ENCODE measurements at regions not wholly inside any gene's neighbourhood (a gene's known extent, or its start where the extent isn't known, plus 50 kb on each side); places are given as distances from the start of the nearest gene placed in this dataset.

GRCh38 chr11:38503876-38504275 lies 1905.8 kb upstream of the RAG2 start:
- no peak overlapping the region for H3K4me3 ChIP-seq (ENCODE audit: low read depth in 1 of 2, low read length in 2 of 2)
- H3K27me3 ChIP-seq (ENCODE audit: low read depth, low read length), result no peaks in the 10 kb centered on the region
- H3K27ac ChIP-seq (ENCODE audit: low read length), result no peak overlapping the region
- H3K4me1 ChIP-seq (ENCODE audit: control insufficient read depth in 1 of 2, insufficient read depth in 2 of 2, low read length in 2 of 2), result no peaks in the 10 kb centered on the region
- H3K9me3 ChIP-seq (ENCODE audit: control insufficient read depth in 1 of 2, low read length in 2 of 2), result no peaks in the 10 kb centered on the region
- H3K36me3 ChIP-seq (ENCODE audit: control insufficient read depth in 1 of 2, insufficient read depth in 2 of 2, low read length in 2 of 2), result no peaks in the 10 kb centered on the region

DNA sequence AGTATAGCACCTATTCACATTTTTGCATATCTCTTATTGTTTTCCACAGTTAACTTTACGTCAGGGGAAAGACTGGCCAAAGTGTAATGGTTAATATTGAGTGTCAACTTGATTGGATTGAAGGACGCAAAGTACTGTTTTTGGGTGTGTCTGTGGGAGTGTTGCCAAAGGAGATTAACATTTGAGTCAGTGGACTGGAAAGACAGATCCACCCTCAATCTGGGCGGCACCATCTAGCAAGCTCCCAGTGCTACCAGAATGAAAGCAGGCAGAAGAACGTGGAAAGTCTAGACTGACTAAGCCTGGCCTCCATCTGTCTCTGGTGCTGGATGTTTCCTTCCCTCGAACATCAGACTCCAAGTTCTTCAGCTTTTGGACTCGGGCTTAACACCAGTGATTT lies 1900.7 kb upstream of the RAG2 start:
- Histone ChIP-seq H3K9me3 (ENCODE audit: control insufficient read depth in 1 of 2, low read length in 2 of 2) (no peaks in the 10 kb centered on the region), H3K4me1 (ENCODE audit: control insufficient read depth in 1 of 2, insufficient read depth in 2 of 2, low read length in 2 of 2) (no peaks in the 10 kb centered on the region), H3K27me3 (ENCODE audit: low read depth, low read length) (no peaks in the 10 kb centered on the region), H3K27ac (ENCODE audit: low read length) (no peak overlapping the region), H3K36me3 (ENCODE audit: control insufficient read depth in 1 of 2, insufficient read depth in 2 of 2, low read length in 2 of 2) (no peaks in the 10 kb centered on the region), H3K4me3 (ENCODE audit: low read depth in 1 of 2, low read length in 2 of 2) (no peak overlapping the region)

DNA sequence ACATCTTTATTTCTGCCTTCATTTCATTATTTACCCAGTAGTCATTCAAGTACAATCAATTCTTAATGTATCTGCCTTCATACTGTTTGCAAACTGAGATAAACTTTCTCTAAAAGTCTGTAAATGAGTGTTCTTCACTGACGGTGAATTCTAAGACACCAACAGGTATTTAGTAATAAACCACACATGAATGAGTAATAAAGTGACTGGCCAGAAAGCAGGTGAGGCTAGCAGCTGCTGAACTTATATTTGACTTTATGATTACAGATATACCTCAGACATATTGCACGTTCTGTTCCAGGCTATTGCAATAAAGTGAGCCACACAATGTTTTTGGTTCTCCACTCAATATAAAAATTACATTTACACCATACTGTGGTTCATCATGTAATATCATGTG lies 1894.0 kb upstream of the RAG2 start:
- no peaks in the 10 kb centered on the region for H3K9me3 ChIP-seq (ENCODE audit: control insufficient read depth in 1 of 2, low read length in 2 of 2)
- H3K4me3 ChIP-seq (ENCODE audit: low read depth in 1 of 2, low read length in 2 of 2), result no peak overlapping the region
- no peaks in the 10 kb centered on the region for H3K36me3 ChIP-seq (ENCODE audit: control insufficient read depth in 1 of 2, insufficient read depth in 2 of 2, low read length in 2 of 2)
- no peaks in the 10 kb centered on the region for H3K27me3 ChIP-seq (ENCODE audit: low read depth, low read length)
- H3K4me1 ChIP-seq (ENCODE audit: control insufficient read depth in 1 of 2, insufficient read depth in 2 of 2, low read length in 2 of 2), result no peaks in the 10 kb centered on the region
- H3K27ac ChIP-seq (ENCODE audit: low read length), result no peak overlapping the region

- H3K27ac ChIP-seq (ENCODE audit: low read length), result no peak overlapping the region
- H3K27me3 ChIP-seq (ENCODE audit: low read depth, low read length), result no peaks in the 10 kb centered on the region
- no peaks in the 10 kb centered on the region for H3K9me3 ChIP-seq (ENCODE audit: control insufficient read depth in 1 of 2, low read length in 2 of 2)
- H3K4me3 ChIP-seq (ENCODE audit: low read depth in 1 of 2, low read length in 2 of 2), result no peak overlapping the region
- H3K36me3 ChIP-seq (ENCODE audit: control insufficient read depth in 1 of 2, insufficient read depth in 2 of 2, low read length in 2 of 2), result no peaks in the 10 kb centered on the region
- no peaks in the 10 kb centered on the region for H3K4me1 ChIP-seq (ENCODE audit: control insufficient read depth in 1 of 2, insufficient read depth in 2 of 2, low read length in 2 of 2)
Measured at GRCh38 chr11:38481391-38481790, 1883.4 kb upstream of the RAG2 start.

DNA sequence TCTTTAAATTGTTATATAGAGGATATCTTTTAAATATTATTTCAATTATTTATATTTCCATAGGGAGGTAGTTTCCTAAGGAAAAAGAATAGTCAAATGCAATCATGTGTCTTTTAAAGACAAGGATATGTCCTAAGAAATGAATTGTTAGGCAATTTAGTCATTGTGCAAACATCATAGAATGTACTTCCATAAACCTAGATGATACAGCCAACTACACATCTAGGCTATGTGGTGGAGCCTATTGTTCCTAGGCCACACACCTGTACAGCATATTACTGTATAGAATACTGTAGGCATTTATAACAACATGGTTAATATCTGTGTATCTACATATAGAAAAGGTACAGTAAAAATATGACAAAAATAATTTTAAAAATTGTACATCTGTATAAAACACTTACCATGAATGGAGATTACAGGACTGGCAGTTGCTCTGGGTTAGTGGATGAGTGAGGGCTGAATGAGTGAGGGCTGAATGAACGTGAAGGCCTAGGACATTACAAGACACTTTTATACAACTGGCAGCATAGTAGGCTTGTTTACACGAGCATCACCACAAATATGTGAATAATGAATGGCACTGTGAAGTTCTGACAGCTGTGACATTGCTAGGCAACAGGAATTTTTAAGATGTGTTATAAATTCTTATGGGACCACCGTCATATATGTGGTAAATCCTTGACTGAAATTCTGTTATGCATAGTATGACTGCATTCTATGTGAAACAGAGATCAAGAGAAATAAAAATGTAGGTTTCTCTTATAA lies 1879.0 kb upstream of the RAG2 start:
- Histone ChIP-seq H3K36me3 (ENCODE audit: control insufficient read depth in 1 of 2, insufficient read depth in 2 of 2, low read length in 2 of 2) (no peaks in the 10 kb centered on the region), H3K27me3 (ENCODE audit: low read depth, low read length) (no peaks in the 10 kb centered on the region), H3K9me3 (ENCODE audit: control insufficient read depth in 1 of 2, low read length in 2 of 2) (no peaks in the 10 kb centered on the region), H3K27ac (ENCODE audit: low read length) (no peak overlapping the region), H3K4me3 (ENCODE audit: low read depth in 1 of 2, low read length in 2 of 2) (no peak overlapping the region), H3K4me1 (ENCODE audit: control insufficient read depth in 1 of 2, insufficient read depth in 2 of 2, low read length in 2 of 2) (no peaks in the 10 kb centered on the region)

DNA sequence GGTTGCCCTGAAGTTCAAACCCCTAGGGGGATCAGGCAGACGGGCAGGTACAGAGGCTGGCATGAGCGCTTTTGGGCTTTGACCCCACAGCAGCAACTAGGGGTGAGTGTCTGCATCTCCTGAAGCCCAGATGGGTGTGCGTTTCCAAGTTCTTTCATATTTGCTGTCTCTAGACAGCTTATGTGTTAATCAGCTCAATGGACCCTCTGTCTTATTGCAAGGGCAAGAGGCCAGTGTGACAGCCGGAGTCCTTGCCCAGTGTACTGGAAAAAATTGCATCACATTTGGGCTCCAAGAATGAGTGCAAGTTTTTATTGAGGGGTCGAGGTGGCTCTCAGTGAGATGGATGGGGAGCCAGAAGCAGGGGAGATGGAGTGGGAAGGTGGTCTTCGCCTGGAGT lies 1863.7 kb upstream of the RAG2 start:
- no peaks in the 10 kb centered on the region for H3K9me3 ChIP-seq (ENCODE audit: control insufficient read depth in 1 of 2, low read length in 2 of 2)
- H3K27ac ChIP-seq (ENCODE audit: low read length), result no peak overlapping the region
- no peak overlapping the region for H3K4me3 ChIP-seq (ENCODE audit: low read depth in 1 of 2, low read length in 2 of 2)
- H3K27me3 ChIP-seq (ENCODE audit: low read depth, low read length), result no peaks in the 10 kb centered on the region
- H3K36me3 ChIP-seq (ENCODE audit: control insufficient read depth in 1 of 2, insufficient read depth in 2 of 2, low read length in 2 of 2), result no peaks in the 10 kb centered on the region
- H3K4me1 ChIP-seq (ENCODE audit: control insufficient read depth in 1 of 2, insufficient read depth in 2 of 2, low read length in 2 of 2), result peaks cover 0 to 7% of the 10 kb centered on the region in 2 donors

DNA sequence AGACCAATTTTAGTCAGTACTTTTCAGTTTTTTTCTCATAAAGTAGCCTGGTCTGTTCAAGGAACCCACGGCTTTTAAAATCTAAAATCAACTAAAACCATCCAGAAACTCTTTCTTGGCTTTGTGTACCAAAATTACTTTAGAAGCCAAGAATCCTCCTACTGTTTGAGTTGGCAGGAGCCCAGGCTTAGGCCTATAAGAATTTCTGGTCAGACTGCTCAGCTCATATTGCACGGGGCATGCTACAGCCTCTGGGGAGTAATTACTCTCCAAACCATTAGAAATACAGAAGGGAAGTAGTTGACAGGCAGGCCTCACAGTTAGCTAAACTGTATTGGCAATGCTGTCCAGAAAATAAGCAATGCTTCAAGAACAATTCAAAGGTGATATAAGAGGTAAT lies 1862.9 kb upstream of the RAG2 start:
- Histone ChIP-seq H3K9me3 (ENCODE audit: control insufficient read depth in 1 of 2, low read length in 2 of 2) (no peaks in the 10 kb centered on the region), H3K27me3 (ENCODE audit: low read depth, low read length) (no peaks in the 10 kb centered on the region), H3K4me3 (ENCODE audit: low read depth in 1 of 2, low read length in 2 of 2) (no peak overlapping the region), H3K27ac (ENCODE audit: low read length) (no peak overlapping the region), H3K4me1 (ENCODE audit: control insufficient read depth in 1 of 2, insufficient read depth in 2 of 2, low read length in 2 of 2) (peaks cover 0 to 7% of the 10 kb centered on the region in 2 donors), H3K36me3 (ENCODE audit: control insufficient read depth in 1 of 2, insufficient read depth in 2 of 2, low read length in 2 of 2) (no peaks in the 10 kb centered on the region)

DNA sequence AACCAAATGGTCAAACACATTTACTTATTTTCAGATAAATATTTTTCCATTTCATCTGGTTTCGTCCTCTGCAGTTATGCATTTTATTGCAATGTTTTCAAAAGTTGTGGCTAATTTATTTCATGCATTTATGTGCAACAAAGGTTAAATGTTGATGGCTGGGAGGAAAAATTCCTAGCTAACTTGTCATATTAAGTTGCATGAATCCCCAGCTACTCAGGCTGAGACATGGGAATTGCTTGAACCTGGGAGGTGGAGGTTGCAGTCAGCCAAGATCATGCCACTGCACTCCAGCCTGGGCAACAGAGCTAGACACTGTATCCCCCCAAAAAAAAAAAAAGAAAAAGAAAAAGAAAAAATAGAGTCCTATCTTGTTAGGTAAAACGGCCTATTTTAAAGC lies 1862.4 kb upstream of the RAG2 start:
- Histone ChIP-seq H3K36me3 (ENCODE audit: control insufficient read depth in 1 of 2, insufficient read depth in 2 of 2, low read length in 2 of 2) (no peaks in the 10 kb centered on the region), H3K9me3 (ENCODE audit: control insufficient read depth in 1 of 2, low read length in 2 of 2) (no peaks in the 10 kb centered on the region), H3K4me1 (ENCODE audit: control insufficient read depth in 1 of 2, insufficient read depth in 2 of 2, low read length in 2 of 2) (peaks cover 0 to 7% of the 10 kb centered on the region in 2 donors), H3K27me3 (ENCODE audit: low read depth, low read length) (no peaks in the 10 kb centered on the region), H3K4me3 (ENCODE audit: low read depth in 1 of 2, low read length in 2 of 2) (no peak overlapping the region), H3K27ac (ENCODE audit: low read length) (no peak overlapping the region)

GRCh38 chr11:38456371-38456770 lies 1858.3 kb upstream of the RAG2 start:
- H3K27me3 ChIP-seq (ENCODE audit: low read depth, low read length), result no peaks in the 10 kb centered on the region
- H3K4me3 ChIP-seq (ENCODE audit: low read depth in 1 of 2, low read length in 2 of 2), result no peak overlapping the region
- H3K9me3 ChIP-seq (ENCODE audit: control insufficient read depth in 1 of 2, low read length in 2 of 2), result no peaks in the 10 kb centered on the region
- no peaks in the 10 kb centered on the region for H3K36me3 ChIP-seq (ENCODE audit: control insufficient read depth in 1 of 2, insufficient read depth in 2 of 2, low read length in 2 of 2)
- H3K27ac ChIP-seq (ENCODE audit: low read length), result no peak overlapping the region
- peaks cover 0 to 7% of the 10 kb centered on the region in 2 donors for H3K4me1 ChIP-seq (ENCODE audit: control insufficient read depth in 1 of 2, insufficient read depth in 2 of 2, low read length in 2 of 2)

DNA sequence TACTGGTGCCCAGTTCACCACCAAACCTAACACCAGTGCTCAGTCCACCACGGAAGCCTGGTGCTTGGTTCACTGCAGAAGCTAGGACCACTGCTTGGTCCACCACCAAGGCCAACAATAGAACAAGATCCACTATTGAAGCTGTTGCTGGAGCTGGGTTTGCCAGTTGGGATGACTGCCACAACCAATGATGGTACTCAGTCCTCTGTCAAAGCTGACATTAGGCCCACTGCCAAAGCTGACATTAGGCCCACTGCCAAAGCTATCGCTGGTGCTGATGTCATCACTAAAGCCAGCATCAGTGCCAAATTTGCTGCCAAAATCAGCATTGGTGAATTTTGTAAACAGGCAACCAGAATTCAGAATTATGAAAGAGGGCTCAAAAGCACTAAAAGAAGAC lies 1850.2 kb upstream of the RAG2 start:
- no peaks in the 10 kb centered on the region for H3K36me3 ChIP-seq (ENCODE audit: control insufficient read depth in 1 of 2, insufficient read depth in 2 of 2, low read length in 2 of 2)

DNA sequence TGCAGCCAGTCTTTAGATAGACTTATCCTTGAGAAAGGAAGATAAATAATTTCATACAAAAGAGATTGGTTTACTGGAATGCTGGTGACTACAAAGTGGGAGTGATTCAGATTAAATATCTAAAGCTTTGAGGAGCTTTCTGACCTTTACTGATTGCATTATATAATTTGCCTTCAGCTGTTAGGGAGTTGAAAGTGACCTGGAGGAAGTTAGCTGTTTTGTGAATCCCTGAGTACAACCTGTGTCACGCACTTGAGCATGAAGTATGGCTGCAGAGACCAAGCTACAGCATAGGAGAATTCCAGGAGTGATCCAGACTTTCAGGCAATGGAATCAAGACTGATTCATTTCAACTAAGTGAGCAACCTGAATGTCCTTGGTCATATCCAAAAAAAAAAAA lies 1848.3 kb upstream of the RAG2 start:
- no peak overlapping the region for H3K27ac ChIP-seq (ENCODE audit: low read length)
- H3K36me3 ChIP-seq (ENCODE audit: control insufficient read depth in 1 of 2, insufficient read depth in 2 of 2, low read length in 2 of 2), result no peaks in the 10 kb centered on the region
- H3K4me1 ChIP-seq (ENCODE audit: control insufficient read depth in 1 of 2, insufficient read depth in 2 of 2, low read length in 2 of 2), result no peaks in the 10 kb centered on the region
- H3K27me3 ChIP-seq (ENCODE audit: low read depth, low read length), result no peaks in the 10 kb centered on the region
- H3K9me3 ChIP-seq (ENCODE audit: control insufficient read depth in 1 of 2, low read length in 2 of 2), result peaks cover 0 to 2% of the 10 kb centered on the region in 2 donors
- no peak overlapping the region for H3K4me3 ChIP-seq (ENCODE audit: low read depth in 1 of 2, low read length in 2 of 2)

More for the DNA sequence above, 1850.2 kb upstream of the RAG2 start:
- no peak overlapping the region for H3K27ac ChIP-seq (ENCODE audit: low read length)
- H3K4me1 ChIP-seq (ENCODE audit: control insufficient read depth in 1 of 2, insufficient read depth in 2 of 2, low read length in 2 of 2), result no peaks in the 10 kb centered on the region
- peaks cover 0 to 2% of the 10 kb centered on the region in 2 donors for H3K9me3 ChIP-seq (ENCODE audit: control insufficient read depth in 1 of 2, low read length in 2 of 2)
- H3K27me3 ChIP-seq (ENCODE audit: low read depth, low read length), result no peaks in the 10 kb centered on the region
- no peak overlapping the region for H3K4me3 ChIP-seq (ENCODE audit: low read depth in 1 of 2, low read length in 2 of 2)

GRCh38 chr11:38438091-38438490 lies 1840.1 kb upstream of the RAG2 start:
- Histone ChIP-seq H3K27ac (ENCODE audit: low read length) (no peak overlapping the region), H3K36me3 (ENCODE audit: control insufficient read depth in 1 of 2, insufficient read depth in 2 of 2, low read length in 2 of 2) (no peaks in the 10 kb centered on the region), H3K4me1 (ENCODE audit: control insufficient read depth in 1 of 2, insufficient read depth in 2 of 2, low read length in 2 of 2) (no peaks in the 10 kb centered on the region), H3K27me3 (ENCODE audit: low read depth, low read length) (no peaks in the 10 kb centered on the region), H3K9me3 (ENCODE audit: control insufficient read depth in 1 of 2, low read length in 2 of 2) (no peaks in the 10 kb centered on the region), H3K4me3 (ENCODE audit: low read depth in 1 of 2, low read length in 2 of 2) (no peak overlapping the region)
